ENCODE measurements at regions not wholly inside any gene's neighbourhood (a gene's known extent, or its start where the extent isn't known, plus 50 kb on each side); places are given as distances from the start of the nearest gene placed in this dataset.

GRCh38 chr20:12936020-12936419 is 72.8 kb upstream of the SPTLC3 start:
- BruUV-seq (replicated peaks): no TSS peak
- intact Hi-C loops (cut with micrococcal nuclease): no loop called here
- no peaks in the 10 kb centered on the region for H3K9me3 Mint-ChIP-seq (ENCODE audit: unreplicated experiment)
- no peak for TF ChIP-seq CTCF (IDR thresholded peaks at IDR 0.05; ENCODE audit: unreplicated experiment)
- DNase-seq (ENCODE audit: unreplicated experiment): no peak
- peak overlapping the region; percentile 52 for H3K27ac Mint-ChIP-seq (ENCODE audit: low read depth, unreplicated experiment)
- no peaks in the 10 kb centered on the region for H3K27me3 Mint-ChIP-seq (ENCODE audit: insufficient read depth, unreplicated experiment)
- ChIA-PET POLR2A (interaction anchor here (0.5 to 1.5 kb wide), 2 partner anchors 8 to 1537 kb away, joined by 3 read pairs; no protein-coding TSS in a partner anchor), CTCF (interaction anchor here (0.8 to 18.8 kb wide), 5 partner anchors 11 to 184 kb away, joined by 3 to 558 read pairs (median 3); no protein-coding TSS in a partner anchor)
- no peak overlapping the region for H3K4me3 Mint-ChIP-seq (ENCODE audit: unreplicated experiment)
- H3K4me1 Mint-ChIP-seq (ENCODE audit: insufficient read depth, unreplicated experiment): peaks cover 17% of the 10 kb centered on the region
- H3K36me3 Mint-ChIP-seq (ENCODE audit: insufficient read depth, unreplicated experiment): no peaks in the 10 kb centered on the region

- no peaks in the 10 kb centered on the region for H3K9me3 Mint-ChIP-seq (ENCODE audit: unreplicated experiment)
- H3K4me3 Mint-ChIP-seq (ENCODE audit: unreplicated experiment): no peak overlapping the region
- peak overlapping the region; percentile 52 for H3K27ac Mint-ChIP-seq (ENCODE audit: low read depth, unreplicated experiment)
- no peaks in the 10 kb centered on the region for H3K36me3 Mint-ChIP-seq (ENCODE audit: insufficient read depth, unreplicated experiment)
- no peak for TF ChIP-seq CTCF (IDR thresholded peaks at IDR 0.05; ENCODE audit: unreplicated experiment)
- H3K4me1 Mint-ChIP-seq (ENCODE audit: insufficient read depth, unreplicated experiment): peaks cover 15% of the 10 kb centered on the region
- ChIA-PET POLR2A (no interaction called here), CTCF (interaction anchor here (0.9 to 18.8 kb wide), 5 partner anchors 9 to 184 kb away, joined by 3 to 558 read pairs (median 3); no protein-coding TSS in a partner anchor)
- H3K27me3 Mint-ChIP-seq (ENCODE audit: insufficient read depth, unreplicated experiment): no peaks in the 10 kb centered on the region
- DNase-seq (ENCODE audit: unreplicated experiment): no peak
- intact Hi-C loops (cut with micrococcal nuclease): no loop called here
- BruUV-seq (replicated peaks): no TSS peak
Measured at GRCh38 chr20:12936524-12936923, 72.2 kb upstream of the SPTLC3 start.

- Mint-ChIP-seq H3K36me3 (ENCODE audit: insufficient read depth, unreplicated experiment) (no peaks in the 10 kb centered on the region), H3K27me3 (ENCODE audit: insufficient read depth, unreplicated experiment) (no peaks in the 10 kb centered on the region), H3K4me3 (ENCODE audit: unreplicated experiment) (no peak overlapping the region), H3K4me1 (ENCODE audit: insufficient read depth, unreplicated experiment) (peaks cover 10% of the 10 kb centered on the region), H3K27ac (ENCODE audit: low read depth, unreplicated experiment) (no peak overlapping the region), H3K9me3 (ENCODE audit: unreplicated experiment) (no peaks in the 10 kb centered on the region)
- intact Hi-C loops (cut with micrococcal nuclease): no loop called here
- CTCF ChIA-PET: interaction anchor here (0.7 to 1.7 kb wide), 4 partner anchors 16 to 620 kb away, joined by 3 to 5 read pairs (median 4); partner anchors contain the start of gene SPTLC3
- POLR2A ChIA-PET: interaction anchor here (0.9 to 1.2 kb wide), 3 partner anchors 12 to 20 kb away, joined by 3 to 5 read pairs (median 3); no protein-coding TSS in a partner anchor
- BruUV-seq (replicated peaks): no TSS peak
- no peak for TF ChIP-seq CTCF (IDR thresholded peaks at IDR 0.05; ENCODE audit: unreplicated experiment)
- peak; percentile 69 for DNase-seq (ENCODE audit: unreplicated experiment)
Measured at GRCh38 chr20:12941025-12941424, 67.7 kb upstream of the SPTLC3 start.

GRCh38 chr20:12942123-12942522 is 66.6 kb upstream of the SPTLC3 start:
- H3K4me3 Mint-ChIP-seq (ENCODE audit: unreplicated experiment): no peak overlapping the region
- intact Hi-C loops (cut with micrococcal nuclease): no loop called here
- BruUV-seq (replicated peaks): no TSS peak
- ChIA-PET POLR2A (interaction anchor here (2.0 kb wide), 1 partner anchor 12 kb away, joined by 6 read pairs; no protein-coding TSS in a partner anchor), CTCF (interaction anchor here (1.2 to 1.7 kb wide), 3 partner anchors 12 to 165 kb away, joined by 3 to 5 read pairs (median 4); no protein-coding TSS in a partner anchor)
- DNase-seq (ENCODE audit: unreplicated experiment): no peak
- no peaks in the 10 kb centered on the region for H3K27me3 Mint-ChIP-seq (ENCODE audit: insufficient read depth, unreplicated experiment)
- H3K4me1 Mint-ChIP-seq (ENCODE audit: insufficient read depth, unreplicated experiment): no peaks in the 10 kb centered on the region
- TF ChIP-seq CTCF (IDR thresholded peaks at IDR 0.05; ENCODE audit: unreplicated experiment): no peak
- H3K9me3 Mint-ChIP-seq (ENCODE audit: unreplicated experiment): no peaks in the 10 kb centered on the region
- H3K27ac Mint-ChIP-seq (ENCODE audit: low read depth, unreplicated experiment): no peak overlapping the region
- no peaks in the 10 kb centered on the region for H3K36me3 Mint-ChIP-seq (ENCODE audit: insufficient read depth, unreplicated experiment)

Measured in MCF 10A (cell line).